Inferior parietal cortex (tissue), 1 donor: ENCODE measurements at regions not wholly inside any gene's neighbourhood (a gene's known extent, or its start where the extent isn't known, plus 50 kb on each side); places are given as distances from the start of the nearest gene placed in this dataset.

Experiments used
- DNase-seq: peaks from one replicate; pipeline ENCODE4 v3.0.0-alpha.2; 2016; ENCODE audit errors: extremely low spot score

- DNase-seq: no peak
Measured at GRCh38 chr16:6286176-6286575, 1046.5 kb upstream of the RBFOX1 start.

- no peak for DNase-seq
Measured at GRCh38 chr16:6284731-6285130, 1047.9 kb upstream of the RBFOX1 start.

DNA sequence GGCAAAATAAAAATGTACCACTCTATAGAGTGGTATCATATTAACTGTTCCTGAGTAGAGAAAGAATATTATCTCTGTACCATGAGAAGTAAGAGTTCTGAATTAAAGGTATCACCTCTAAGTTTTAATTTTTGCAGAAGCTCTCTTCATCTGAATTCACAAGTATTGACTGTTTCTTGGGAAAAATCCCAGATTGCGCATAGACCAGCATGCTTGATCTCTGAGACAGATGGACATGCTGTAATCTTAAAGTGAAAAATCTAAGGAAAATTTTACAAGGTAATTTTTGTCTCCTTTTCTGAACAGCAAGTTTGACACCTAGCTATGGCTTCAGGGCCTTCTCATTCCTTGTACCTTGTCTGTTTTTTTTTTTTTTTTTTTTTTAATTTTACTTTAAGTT is 1050.7 kb upstream of the RBFOX1 start:
- DNase-seq: no peak

GRCh38 chr16:6281274-6281673 is 1051.4 kb upstream of the RBFOX1 start:
- no peak for DNase-seq

- DNase-seq: no peak
Measured at GRCh38 chr16:6280055-6280454, 1052.6 kb upstream of the RBFOX1 start.

GRCh38 chr16:6279286-6279685 is 1053.4 kb upstream of the RBFOX1 start:
- no peak for DNase-seq

GRCh38 chr16:6274351-6274750 is 1058.3 kb upstream of the RBFOX1 start:
- no peak for DNase-seq

GRCh38 chr16:6267682-6268081 is 1065.0 kb upstream of the RBFOX1 start:
- DNase-seq: no peak

DNA sequence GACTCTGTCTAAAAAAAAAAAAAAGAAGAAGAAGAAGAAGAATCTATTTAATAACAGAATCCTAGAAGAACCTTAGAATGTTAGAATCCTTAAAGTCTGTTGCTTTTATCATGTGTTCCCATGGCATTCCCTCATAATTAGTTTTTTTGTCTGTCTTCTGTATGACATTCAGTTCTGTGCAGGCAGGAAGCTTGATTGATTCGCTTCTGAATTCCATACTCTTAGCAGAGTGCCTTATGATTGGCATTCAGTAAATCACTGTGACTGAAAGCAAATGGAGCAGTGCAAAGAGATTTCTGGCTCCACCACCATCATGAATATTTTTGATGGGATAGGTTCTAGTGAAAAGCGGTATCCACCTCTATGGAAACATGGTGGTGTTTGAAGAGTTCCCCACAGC is 1065.9 kb upstream of the RBFOX1 start:
- no peak for DNase-seq

DNA sequence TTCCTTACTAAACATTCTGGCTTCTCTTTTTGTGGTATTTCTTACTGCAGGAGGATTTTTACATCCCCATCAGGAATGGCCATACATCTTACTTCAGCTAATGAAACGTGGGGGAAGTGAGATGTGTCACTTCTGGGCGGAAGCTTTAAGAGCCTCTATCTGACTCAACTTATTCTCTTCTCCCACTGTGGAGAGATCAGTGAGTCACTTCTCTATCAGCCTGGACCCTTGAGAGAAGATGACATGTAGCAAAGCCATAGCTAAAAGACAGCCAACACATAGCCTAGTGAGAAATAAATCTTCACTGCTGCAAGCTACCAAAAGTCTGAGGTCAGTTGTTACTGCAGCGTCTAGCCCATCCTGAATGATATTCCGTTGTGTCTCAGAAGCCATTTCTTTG is 1066.7 kb upstream of the RBFOX1 start:
- DNase-seq: peak; percentile 9

DNA sequence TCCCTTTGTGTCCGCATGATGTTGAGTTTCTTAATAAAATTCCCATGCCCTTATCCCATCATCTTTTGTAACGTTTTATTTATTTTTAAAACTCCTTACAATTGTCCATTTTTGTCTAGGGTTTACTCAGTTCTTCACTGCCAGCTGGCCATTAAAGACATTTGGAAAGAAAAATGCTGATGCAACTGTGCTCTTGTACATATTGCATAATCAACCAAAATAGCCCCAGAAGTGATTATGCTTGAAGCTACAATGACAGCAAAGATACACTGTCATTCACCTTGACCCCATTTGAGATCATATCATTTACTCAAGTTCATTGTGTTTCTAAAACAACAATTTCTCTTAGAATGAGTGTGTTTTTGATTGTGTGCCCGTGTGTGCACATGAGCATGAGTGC is 1074.6 kb upstream of the RBFOX1 start:
- DNase-seq: no peak

DNA sequence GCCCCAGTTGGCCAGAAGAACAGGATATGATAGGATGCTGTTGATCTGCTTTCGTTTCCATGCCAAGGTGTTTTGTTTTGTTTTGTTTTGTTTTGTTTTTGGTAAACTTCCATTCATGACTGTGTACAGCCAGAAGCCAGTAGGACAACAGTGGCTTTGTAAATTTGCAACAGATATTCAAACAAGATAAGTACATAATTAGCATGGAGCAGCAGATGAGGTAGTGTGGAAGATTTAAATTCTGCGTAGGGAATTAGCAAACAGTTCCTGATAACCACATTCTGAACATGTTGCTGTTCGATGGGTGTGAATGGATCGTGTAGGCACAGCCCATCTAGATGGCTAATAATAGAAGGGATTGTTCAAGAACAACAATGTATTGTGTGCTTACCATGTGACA is 1080.1 kb upstream of the RBFOX1 start:
- no peak for DNase-seq

DNA sequence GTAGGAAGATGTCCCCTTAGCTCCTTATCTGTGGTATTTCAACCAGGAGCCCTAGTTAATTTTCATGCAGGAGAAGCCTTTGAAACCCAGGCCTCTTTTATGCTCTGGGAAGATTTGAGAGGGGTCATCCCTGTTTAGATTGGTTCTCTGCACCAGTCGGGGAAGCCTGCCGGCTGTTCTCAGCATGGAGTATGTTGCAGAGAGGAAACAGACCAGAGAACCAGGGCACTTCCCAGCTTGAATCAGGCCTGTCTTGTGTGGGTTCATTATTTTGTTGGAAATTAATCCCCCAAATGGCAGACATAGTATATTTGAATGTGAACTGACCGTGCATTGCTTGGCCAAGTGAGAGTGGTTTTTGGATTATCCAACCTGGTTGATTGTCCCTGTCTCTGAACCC is 1082.1 kb upstream of the RBFOX1 start:
- no peak for DNase-seq

DNA sequence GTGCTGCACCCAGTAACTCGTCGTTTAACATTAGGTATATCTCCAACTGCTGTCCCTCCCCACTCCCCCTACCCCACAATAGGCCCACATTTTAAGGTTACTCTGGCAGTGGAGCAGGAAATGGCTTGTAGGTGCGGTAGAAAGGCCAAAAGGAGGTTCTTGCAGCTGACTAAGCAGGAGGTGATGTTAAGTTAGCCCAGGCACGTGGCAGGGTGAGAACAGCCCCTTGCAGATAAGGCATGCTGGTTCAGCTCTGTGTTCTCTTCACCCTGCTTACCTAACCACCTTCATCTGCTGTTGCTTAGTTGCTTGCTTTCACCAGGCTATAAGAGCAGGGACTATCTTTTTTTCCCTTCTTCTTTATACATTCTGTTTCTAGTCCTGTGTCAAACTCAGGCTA is 1082.8 kb upstream of the RBFOX1 start:
- no peak for DNase-seq

DNA sequence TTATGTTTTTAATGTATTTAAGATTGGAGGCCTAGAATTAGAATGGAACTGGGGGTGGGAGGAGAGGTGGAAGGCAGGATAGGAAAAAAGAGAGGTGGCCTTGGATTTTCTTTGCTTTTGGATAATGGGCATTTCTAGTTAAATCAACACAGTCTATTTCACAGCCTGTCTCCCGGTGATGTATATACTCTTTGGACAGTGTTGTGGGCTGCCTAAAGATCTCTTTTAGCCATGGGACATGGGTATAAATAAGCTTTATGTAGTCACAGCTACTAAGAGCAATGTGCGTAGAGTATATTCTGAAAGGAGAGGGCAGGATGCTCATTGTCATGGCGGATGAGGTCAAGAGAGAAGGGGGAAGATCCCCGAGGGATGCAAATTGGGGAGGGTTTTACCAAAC is 1084.4 kb upstream of the RBFOX1 start:
- DNase-seq: no peak

DNA sequence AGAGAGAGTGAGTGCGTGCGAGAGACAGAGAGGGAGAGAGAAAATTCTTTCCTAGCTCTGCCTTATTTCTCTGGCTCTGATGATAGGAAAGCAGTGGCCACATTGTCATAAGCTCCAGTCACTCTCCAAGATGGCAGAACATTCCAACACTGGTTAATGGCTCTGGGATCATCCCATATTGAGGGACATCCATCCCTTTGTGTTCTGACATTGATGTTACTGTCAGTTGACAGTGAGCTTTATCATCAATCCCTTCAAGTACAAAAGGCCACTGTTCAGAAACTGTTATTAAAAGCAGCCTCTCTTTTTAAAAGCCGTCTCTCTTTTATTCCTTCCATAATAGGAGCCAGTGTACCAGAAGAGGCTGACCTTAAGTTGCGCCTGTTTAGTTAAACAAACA is 1084.9 kb upstream of the RBFOX1 start:
- DNase-seq: no peak

DNA sequence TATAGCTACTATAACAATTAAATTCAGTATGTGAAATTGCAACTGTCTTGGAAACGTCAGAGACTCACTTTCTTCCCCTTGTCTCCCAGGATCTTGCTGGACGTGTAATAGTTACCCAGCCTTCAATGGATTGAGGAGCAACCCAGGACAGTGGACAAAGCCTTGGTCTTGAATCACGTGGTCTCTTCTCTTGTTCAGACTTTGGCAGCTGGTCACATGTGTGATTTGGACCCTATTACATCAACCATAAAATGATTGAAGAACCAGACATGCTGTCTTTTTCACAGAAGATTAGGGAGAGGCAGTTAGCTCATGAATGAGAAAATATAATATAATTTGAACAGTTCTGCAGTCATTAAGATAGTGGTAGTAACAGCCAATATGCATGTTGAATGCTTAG is 1085.5 kb upstream of the RBFOX1 start:
- DNase-seq: no peak

DNA sequence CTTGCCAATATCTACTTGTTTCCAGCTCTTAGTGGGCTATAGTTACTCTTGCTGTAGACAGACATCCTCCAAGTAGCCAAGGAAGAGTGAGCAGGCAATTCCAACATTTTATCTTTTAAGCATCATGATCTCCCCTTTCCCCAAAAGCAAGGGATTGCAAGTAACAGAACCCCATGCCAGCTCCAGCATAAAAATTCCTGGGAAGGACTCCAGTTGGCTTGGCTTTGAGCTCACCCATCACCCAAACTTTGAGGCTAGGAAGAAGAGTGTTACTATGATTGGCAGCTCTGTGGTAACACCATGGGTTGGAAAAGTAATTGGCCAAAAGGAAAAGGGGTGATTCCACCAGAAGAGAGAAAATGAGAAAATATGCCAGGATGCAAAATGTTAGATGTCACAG is 1086.4 kb upstream of the RBFOX1 start:
- no peak for DNase-seq

GRCh38 chr16:6232056-6232455 is 1100.6 kb upstream of the RBFOX1 start:
- DNase-seq: no peak

GRCh38 chr16:6231398-6231797 is 1101.2 kb upstream of the RBFOX1 start:
- no peak for DNase-seq

DNA sequence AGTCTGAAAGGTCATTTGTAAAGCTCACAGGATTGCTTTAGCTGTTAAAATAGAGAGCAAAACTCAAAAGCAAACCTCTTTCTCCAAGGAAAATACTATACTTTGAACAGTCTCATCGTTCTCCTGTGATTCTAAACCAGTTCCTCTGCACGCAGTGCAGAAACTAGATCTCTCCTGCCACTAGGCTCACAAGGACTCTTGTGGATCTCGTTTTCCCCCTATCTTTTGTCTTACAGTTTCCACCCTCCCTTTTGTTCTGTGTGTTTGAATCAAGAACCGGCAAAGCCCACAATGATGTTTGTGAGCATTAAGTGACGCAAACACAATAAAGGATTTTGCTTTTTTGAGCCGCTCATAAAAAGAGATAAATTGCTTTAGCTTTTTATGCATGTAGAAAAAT is 1103.5 kb upstream of the RBFOX1 start:
- no peak for DNase-seq

DNA sequence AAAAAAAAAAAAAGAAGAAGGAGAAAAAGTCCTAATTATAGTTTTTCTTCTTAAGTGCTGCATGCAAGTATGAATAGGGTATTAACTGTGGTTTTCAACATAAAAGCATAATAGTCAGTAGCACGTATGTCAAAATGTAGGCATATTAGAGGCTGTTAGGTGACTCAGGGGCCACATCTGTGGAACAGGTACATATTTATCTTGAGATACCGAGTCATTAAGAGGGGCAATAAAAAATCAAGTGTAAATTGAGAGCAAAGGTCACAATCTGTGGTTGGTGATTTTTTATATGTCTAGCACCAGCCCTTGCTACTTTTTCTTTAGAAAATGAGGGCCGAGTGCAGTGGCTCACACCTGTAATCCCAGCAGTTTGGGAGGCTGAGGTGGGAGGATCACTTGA is 1113.8 kb upstream of the RBFOX1 start:
- no peak for DNase-seq

DNA sequence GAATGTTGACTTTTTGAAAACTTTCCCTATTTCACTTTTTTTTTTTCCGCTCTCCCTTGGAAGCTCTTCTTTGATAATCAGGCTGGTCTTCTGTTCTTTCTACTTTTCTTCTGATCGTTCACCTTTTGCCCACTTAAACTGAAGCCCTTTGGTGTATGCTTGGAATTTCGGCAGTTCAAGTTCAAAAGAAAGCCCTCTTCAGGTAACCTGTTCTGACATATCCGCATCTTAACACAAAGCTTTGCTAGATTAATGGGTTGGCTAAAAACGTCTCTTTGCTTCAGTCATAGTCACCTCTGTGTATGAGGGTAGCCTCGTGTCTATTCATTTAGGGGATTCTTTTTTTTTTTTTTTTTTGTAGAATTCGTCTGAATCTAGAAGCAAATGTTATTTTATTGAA is 1115.8 kb upstream of the RBFOX1 start:
- DNase-seq: no peak

GRCh38 chr16:6211644-6212043 is 1114.0 kb upstream of the EEF2KMT start:
- no peak for DNase-seq

GRCh38 chr16:6209355-6209930 is 1111.8 kb upstream of the EEF2KMT start:
- no peak for DNase-seq
